GM23248 (cell line): ENCODE measurements at regions not wholly inside any gene's neighbourhood (a gene's known extent, or its start where the extent isn't known, plus 50 kb on each side); places are given as distances from the start of the nearest gene placed in this dataset.
A peak's percentile ranks its signal among the peaks of the same experiment; 100 is the strongest.

Source experiments
- DNase-seq: peaks from one replicate; pipeline ENCODE4 v3.0.0-alpha.2; 2015
- H2AFZ ChIP-seq: fragments of 200-600 bp; sonication (generic); 2 replicates; pipeline ENCODE4 v1.6.1; 2016; ENCODE audit warnings: antibody characterized with exemption
- H3F3A ChIP-seq: fragments of 200-600 bp; sonication (generic); 2 replicates; pipeline ENCODE4 v1.6.1; 2016; ENCODE audit warnings: mild to moderate bottlenecking, antibody characterized with exemption, mixed run types; ENCODE audit not compliant: insufficient read depth
- H3K27ac ChIP-seq: fragments of 200-600 bp; sonication (generic); 2 replicates; pipeline ENCODE4 v1.5.1; 2016; ENCODE audit warnings: mild to moderate bottlenecking
- H3K27me3 ChIP-seq: fragments of 200-600 bp; sonication (generic); replicated peaks from 2 replicates; pipeline ENCODE4 v1.6.1; 2016; ENCODE audit warnings: mild to moderate bottlenecking; ENCODE audit not compliant: insufficient read depth
- H3K36me3 ChIP-seq: fragments of 200-600 bp; sonication (generic); 2 replicates; pipeline ENCODE4 v1.6.1; 2016; ENCODE audit warnings: low read depth, mild to moderate bottlenecking
- H3K4me1 ChIP-seq: fragments of 200-600 bp; sonication (generic); 2 replicates; pipeline ENCODE4 v1.6.1; 2016; ENCODE audit warnings: mild to moderate bottlenecking; ENCODE audit not compliant: insufficient read depth
- H3K4me2 ChIP-seq: fragments of 200-600 bp; sonication (generic); one replicate; pipeline ENCODE4 v1.6.1; 2016; ENCODE audit warnings: mild to moderate bottlenecking; ENCODE audit not compliant: unreplicated experiment
- H3K4me3 ChIP-seq: fragments of 200-600 bp; sonication (generic); 2 replicates; pipeline ENCODE4 v1.5.1; 2016; ENCODE audit warnings: mild to moderate bottlenecking
- H3K79me2 ChIP-seq: fragments of 200-600 bp; sonication (generic); 2 replicates; pipeline ENCODE4 v1.6.1; 2016; ENCODE audit warnings: mild to moderate bottlenecking; ENCODE audit not compliant: insufficient read depth
- H3K9ac ChIP-seq: fragments of 200-600 bp; sonication (generic); 2 replicates; pipeline ENCODE4 v1.6.1; 2016; ENCODE audit warnings: mild to moderate bottlenecking
- H3K9me2 ChIP-seq: fragments of 200-600 bp; sonication (generic); 2 replicates; pipeline ENCODE4 v1.6.1; 2016; ENCODE audit warnings: mixed run types, mild to moderate bottlenecking, moderate library complexity; ENCODE audit not compliant: insufficient read depth
- H3K9me3 ChIP-seq: fragments of 200-600 bp; sonication (generic); one replicate; pipeline ENCODE4 v1.6.1; 2017; ENCODE audit warnings: low read depth
- H4K20me1 ChIP-seq: fragments of 200-600 bp; sonication (generic); 2 replicates; pipeline ENCODE4 v1.6.0; 2016; ENCODE audit not compliant: insufficient read depth
- EZH2 ChIP-seq: fragments of 200-600 bp; sonication (generic); IDR thresholded peaks from 2 replicates; pipeline ENCODE4 v1.6.1; 2018; ENCODE audit warnings: antibody characterized with exemption, mild to moderate bottlenecking; ENCODE audit not compliant: insufficient read depth, poor library complexity, severe bottlenecking
- EZH2phosphoT487 ChIP-seq: fragments of 200-600 bp; sonication (generic); IDR thresholded peaks from 2 replicates; pipeline ENCODE4 v1.6.1; 2018; ENCODE audit warnings: antibody characterized with exemption, moderate library complexity, mild to moderate bottlenecking, low read depth; ENCODE audit not compliant: insufficient read depth
- WGBS, 2 experiments: methylation state at CpG; one replicate each; pipeline ENCODE4 v1.1.6; 2015 to 2017; ENCODE audit warnings: low lambda C conversion rate in 2 of 2, low coverage in 1 of 2; ENCODE audit errors: missing lambda C conversion rate in 2 of 2; 5-methylcytosine and 5-hydroxymethylcytosine counted together
- in situ Hi-C: fragments of 300-500 bp; cut with MboI; formaldehyde crosslinking; loops from 2 replicates; pipeline ENCODE4 v1.15.0; 2020

DNA sequence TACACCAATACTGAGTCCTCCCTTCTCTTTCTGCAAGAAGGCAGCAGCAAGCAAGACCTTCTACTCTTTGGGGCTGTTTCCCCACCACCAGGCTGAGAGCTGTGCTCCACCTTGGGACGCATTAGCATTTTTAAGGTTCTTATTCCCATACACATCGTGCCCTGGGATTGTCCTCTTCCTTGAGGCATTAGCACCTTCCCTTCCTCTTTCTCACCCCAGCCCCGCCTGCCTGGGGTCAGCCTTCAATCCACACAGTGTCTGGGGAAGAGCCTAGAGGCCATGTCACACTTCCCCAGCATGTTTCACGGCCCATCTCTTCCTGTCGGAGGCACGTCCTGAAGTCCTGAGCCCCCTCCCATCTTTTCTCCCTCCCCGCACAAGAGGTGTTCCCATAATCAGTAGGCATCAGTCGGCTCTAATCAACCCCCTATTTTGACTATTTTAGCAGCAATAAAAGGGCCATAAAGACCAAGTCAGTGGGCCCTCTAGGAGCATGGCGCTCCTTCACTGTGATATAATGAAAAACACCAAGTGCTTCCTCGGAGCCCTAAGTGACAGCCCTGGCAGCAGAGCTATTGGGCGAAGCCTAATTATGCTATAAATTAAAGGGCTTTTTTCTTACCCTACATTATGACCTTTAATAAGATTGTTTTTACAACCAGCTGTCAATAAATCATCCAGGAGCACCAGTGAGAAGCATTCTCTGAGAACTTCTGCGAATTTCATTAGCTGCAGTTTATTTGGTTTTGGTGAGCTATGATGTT, 55.0 kb upstream of the PKDCC start:
- Histone ChIP-seq H3K27ac (no peak overlapping the region), H3K9me2 (no peaks in the 10 kb centered on the region), H2AFZ (no peak overlapping the region), H3F3A (0 out of 2 replicates have a peak, but pooled peaks cover 8% of the 10 kb centered on the region), H3K4me2 (no peak overlapping the region), H3K9ac (no peak overlapping the region), H3K27me3 (no peaks in the 10 kb centered on the region; the same call in 1 of the 2 replicates), H3K79me2 (no peaks in the 10 kb centered on the region), H4K20me1 (no peaks in the 10 kb centered on the region), H3K9me3 (no peaks in the 10 kb centered on the region), H3K36me3 (no peaks in the 10 kb centered on the region), H3K4me3 (no peak overlapping the region), H3K4me1 (peaks cover 10% of the 10 kb centered on the region; the same call in 1 of the 2 replicates)
- no peak for DNase-seq
- 91 to 95% methylated on average over 12 of the region's 12 CpGs for WGBS, 2 experiments
- TF ChIP-seq EZH2phosphoT487: no peak
- TF ChIP-seq EZH2: no peak
- in situ Hi-C loops: no loop called here

DNA sequence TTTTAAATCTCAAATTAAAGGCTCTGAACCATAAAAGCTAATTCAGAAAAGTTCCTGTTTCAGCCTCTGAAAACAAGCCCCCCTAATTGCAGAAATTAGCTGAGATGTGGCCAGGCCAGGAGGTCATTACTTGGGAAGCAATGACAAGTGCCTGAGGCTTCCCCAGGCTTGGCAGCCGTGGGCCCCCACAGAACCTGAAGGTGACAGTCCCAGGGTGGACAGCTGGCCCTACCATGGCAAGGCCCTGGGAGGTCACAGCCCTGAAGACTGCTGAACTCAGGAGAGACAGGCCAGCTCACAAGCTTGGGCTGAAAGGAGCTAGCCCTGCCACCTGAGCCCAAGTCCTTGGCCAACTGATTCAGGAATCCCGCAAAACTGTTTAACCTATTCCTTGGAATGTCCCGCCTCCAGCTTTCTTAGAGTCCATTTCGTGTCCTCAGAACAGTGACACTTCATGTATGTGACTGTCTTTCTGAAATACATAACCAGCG, 54.3 kb upstream of the PKDCC start:
- WGBS, 2 experiments: 89 to 90% methylated on average over 5 of the region's 5 CpGs
- no peaks in the 10 kb centered on the region for H3K9me2 ChIP-seq

DNA sequence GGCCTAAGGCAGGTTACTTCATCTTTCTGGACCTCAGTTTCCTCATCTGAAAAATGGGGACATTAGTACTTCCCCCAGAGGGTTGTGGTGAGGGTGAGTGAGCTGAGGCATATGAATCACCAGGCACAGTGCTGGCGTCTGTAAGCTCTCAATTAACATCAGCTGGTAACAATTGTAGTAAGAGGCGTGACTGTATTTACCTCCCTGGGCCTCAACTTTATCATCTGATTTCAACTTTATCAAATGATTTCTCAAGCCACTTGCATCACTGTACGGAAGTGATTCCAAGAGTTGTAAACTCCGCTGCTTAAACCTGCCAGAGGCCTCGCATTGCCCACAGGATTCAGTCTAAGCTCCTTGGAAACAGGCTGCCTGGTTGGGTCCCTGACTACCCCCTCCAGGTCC, 53.6 kb upstream of the PKDCC start:
- H3K27me3 ChIP-seq: no peaks in the 10 kb centered on the region; the same call in 1 of the 2 replicates
- no peaks in the 10 kb centered on the region for H4K20me1 ChIP-seq
- H3K36me3 ChIP-seq: no peaks in the 10 kb centered on the region
- no peaks in the 10 kb centered on the region for H3K9me2 ChIP-seq
- H3F3A ChIP-seq: 0 out of 2 replicates have a peak, but pooled peaks cover 8% of the 10 kb centered on the region
- 12 to 13% methylated on average over 5 of the region's 5 CpGs for WGBS, 2 experiments
- H3K4me2 ChIP-seq: no peak overlapping the region
- TF ChIP-seq EZH2 (no peak), EZH2phosphoT487 (peak; percentile 49; the same call in 1 of the 2 replicates)
- H3K4me3 ChIP-seq: no peak overlapping the region
- no peak overlapping the region for H3K27ac ChIP-seq
- in situ Hi-C loops: no loop called here
- no peak overlapping the region for H2AFZ ChIP-seq
- H3K9me3 ChIP-seq: no peaks in the 10 kb centered on the region
- H3K4me1 ChIP-seq: peaks cover 8% of the 10 kb centered on the region; the same call in 1 of the 2 replicates
- no peaks in the 10 kb centered on the region for H3K79me2 ChIP-seq
- DNase-seq: peak; percentile 90
- H3K9ac ChIP-seq: no peak overlapping the region

More for the DNA sequence above, 54.3 kb upstream of the PKDCC start:
- H3F3A ChIP-seq: 0 out of 2 replicates have a peak, but pooled peaks cover 8% of the 10 kb centered on the region
- H3K4me1 ChIP-seq: peaks cover 10% of the 10 kb centered on the region; the same call in 1 of the 2 replicates
- no peak overlapping the region for H3K9ac ChIP-seq
- in situ Hi-C loops: no loop called here
- no peaks in the 10 kb centered on the region for H3K79me2 ChIP-seq
- no peak overlapping the region for H2AFZ ChIP-seq
- H3K36me3 ChIP-seq: no peaks in the 10 kb centered on the region
- TF ChIP-seq EZH2 (no peak), EZH2phosphoT487 (no peak)
- H3K9me3 ChIP-seq: no peaks in the 10 kb centered on the region
- H3K27ac ChIP-seq: no peak overlapping the region
- H3K27me3 ChIP-seq: no peaks in the 10 kb centered on the region; the same call in 1 of the 2 replicates
- DNase-seq: no peak
- H3K4me2 ChIP-seq: no peak overlapping the region
- no peak overlapping the region for H3K4me3 ChIP-seq
- H4K20me1 ChIP-seq: no peaks in the 10 kb centered on the region

DNA sequence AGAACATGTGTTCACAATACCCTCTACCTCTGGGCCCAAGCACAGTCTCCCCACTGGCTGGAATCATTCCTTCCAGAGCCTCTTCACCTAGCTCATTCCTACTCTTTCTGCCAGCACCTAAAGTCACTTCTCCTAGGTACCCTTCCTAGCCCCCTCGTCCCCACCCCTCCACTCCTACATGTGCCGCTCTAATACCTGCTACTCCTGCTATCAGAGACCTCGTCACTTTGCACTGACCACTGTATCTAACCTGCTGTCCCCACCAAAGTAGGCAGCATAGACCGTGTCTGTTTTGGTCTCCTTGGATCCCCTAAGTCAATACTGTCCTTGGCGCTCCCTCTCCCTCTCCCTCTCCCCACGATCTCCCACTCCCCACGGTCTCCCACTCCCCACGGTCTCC, 53.2 kb upstream of the PKDCC start:
- no peak overlapping the region for H3K4me2 ChIP-seq
- in situ Hi-C loops: no loop called here
- H3K9me3 ChIP-seq: no peaks in the 10 kb centered on the region
- H3K27ac ChIP-seq: no peak overlapping the region
- no peaks in the 10 kb centered on the region for H3K36me3 ChIP-seq
- H4K20me1 ChIP-seq: no peaks in the 10 kb centered on the region
- WGBS, 2 experiments: 92 to 94% methylated on average over 7 to 8 of the region's 8 CpGs
- H3K27me3 ChIP-seq: no peaks in the 10 kb centered on the region
- 0 out of 2 replicates have a peak, but pooled peaks cover 8% of the 10 kb centered on the region for H3F3A ChIP-seq
- H3K79me2 ChIP-seq: no peaks in the 10 kb centered on the region
- DNase-seq: no peak
- 0 out of 2 replicates have a peak, but pooled peaks cover 5% of the 10 kb centered on the region for H3K4me1 ChIP-seq
- no peak overlapping the region for H3K4me3 ChIP-seq
- H2AFZ ChIP-seq: no peak overlapping the region
- TF ChIP-seq EZH2 (no peak), EZH2phosphoT487 (no peak)
- H3K9ac ChIP-seq: no peak overlapping the region
- H3K9me2 ChIP-seq: no peaks in the 10 kb centered on the region
